Stimulated activated CD4-positive, alpha-beta T cell treated with anti-CD3 and anti-CD28 coated beads, TNF-alpha, amount 100 ng/mL, for 24 hours (primary cell): ENCODE measurements at regions not wholly inside any gene's neighbourhood (a gene's known extent, or its start where the extent isn't known, plus 50 kb on each side); places are given as distances from the start of the nearest gene placed in this dataset.
"Not testable (repeated sequence)": the region's sequence is repeated elsewhere in the genome, so short reads cannot be mapped to it uniquely, and the experiment has no call there.

Source experiments
- DNase-seq, 3 experiments: peaks; one replicate each; pipeline ENCODE4 v3.0.0-alpha.2; 2020; ENCODE audit warnings: low read depth in 3 of 3

DNA sequence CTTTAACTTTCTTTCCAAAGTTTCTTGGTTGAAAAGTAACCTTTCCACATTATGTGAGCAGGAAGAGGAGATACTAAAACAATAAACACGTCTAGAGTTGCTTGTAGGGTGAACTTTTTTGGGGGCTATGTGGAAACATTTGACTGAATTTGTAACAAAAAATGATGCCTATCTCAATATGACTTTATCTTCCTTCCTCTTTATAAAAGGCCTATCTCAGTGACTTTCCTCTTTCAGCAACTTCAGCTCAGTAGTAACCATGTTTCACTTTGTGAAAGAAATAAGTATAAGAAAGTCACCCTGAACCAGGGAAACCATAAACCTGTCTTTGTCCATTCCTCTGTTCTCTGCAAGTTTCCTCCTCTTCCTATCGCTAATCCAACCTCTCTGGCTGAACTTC, 124.7 kb upstream of the TMEM164 start:
- no peak for DNase-seq

- DNase-seq = no peak
Measured at GRCh38 chrX:109879991-109880390, 122.9 kb upstream of the TMEM164 start.

DNA sequence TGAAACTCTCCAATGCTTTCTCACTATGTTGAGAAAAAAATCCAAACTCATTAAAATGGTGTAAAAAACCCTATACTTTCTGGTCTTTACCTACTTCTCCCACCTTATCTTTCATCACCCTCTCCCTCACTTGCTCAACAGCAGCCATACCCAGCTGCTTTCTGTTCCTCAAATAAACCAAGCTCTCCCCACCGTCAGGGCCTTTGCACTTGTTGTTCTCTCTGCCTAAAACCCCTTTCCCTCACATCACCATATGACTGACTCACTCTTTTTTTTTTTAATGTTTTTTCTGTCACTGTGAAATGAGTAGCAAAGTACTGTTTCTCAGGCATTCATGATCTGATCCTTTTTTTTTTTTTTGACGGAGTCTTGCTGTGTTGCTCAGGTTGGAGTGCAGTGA, 122.3 kb upstream of the TMEM164 start:
- DNase-seq = no peak

DNA sequence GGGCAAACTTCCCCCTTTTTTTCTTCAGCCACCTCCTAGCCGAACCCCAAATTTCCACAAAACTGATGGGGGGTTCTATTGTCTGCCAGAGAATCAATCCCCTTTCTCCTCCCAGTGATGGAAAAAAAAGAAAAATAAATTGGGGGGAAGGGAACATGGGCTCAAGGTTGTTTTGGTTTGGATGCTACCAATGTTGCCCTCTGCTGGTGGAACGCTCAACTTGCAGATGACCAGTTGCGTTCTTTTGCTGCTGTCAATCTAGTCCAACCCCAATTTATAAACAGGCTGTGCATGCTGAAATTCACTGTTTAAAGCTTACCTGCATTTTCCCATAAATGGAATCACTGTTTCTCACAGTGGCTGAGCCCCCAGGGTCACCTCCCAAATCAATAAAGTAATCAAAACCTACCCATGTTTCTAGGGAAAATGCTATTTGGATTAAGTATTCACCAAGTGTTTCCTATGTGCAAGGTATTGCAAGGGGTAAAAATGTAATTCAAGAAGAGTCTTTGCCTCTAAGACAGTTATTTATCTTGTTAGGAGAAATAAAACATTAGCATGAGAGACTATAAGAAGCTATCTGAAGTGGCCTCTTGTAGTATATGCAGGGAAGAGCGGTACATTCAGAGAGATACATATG, 116.7 kb upstream of the TMEM164 start:
- peak in 2 of 3 experiments; percentile 0 to 3 for DNase-seq

GRCh38 chrX:109889289-109890006, 113.5 kb upstream of the TMEM164 start:
- no peak for DNase-seq

DNA sequence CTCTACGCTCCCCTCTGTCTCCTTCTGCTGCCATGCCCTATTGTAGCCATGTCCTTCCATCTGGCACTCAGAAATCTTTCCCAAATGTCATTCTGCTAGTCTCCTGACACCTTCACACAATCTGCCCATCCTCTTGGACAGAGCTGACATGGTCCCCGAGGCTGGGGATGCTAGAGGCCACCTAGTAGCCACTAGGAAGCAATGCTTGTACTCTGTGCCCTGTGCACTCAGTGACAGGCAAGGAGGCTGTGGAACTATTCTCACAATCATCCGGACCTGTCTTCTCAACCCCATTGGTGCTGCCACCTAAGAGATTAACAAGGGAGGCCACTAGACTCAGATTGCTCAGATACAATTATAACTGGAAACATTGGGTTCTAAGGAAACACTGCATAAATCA, 112.6 kb upstream of the TMEM164 start:
- DNase-seq = no peak

DNA sequence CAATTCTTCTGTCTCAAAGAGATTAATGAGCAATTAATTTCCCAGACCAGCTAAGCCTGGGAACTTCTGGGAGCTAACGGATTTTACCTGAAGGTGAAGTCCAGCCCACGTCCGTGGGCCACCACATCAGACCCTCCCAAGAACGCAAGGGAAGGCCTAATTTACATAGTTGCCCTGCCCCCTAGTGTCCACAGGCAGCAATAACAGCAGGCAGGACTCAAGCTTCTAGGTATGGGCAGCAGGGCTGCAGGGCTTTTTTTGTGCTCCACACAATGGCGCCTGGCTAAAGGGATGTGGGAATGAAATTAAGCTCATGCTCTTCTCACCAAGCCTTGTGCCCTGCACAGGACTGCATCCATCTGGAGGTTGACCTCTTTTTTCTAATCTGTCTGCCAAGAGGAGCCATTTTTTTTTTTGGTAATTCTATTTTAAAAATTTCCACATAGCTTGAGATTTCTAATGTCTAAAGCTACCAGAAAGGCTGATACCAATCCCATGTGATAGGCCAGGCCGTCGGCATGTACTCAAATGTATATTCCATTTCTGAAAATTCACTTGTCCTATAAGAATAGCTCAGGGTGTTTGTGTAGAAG, 111.9 kb upstream of the TMEM164 start:
- peak; percentile 3 to 21 (median 5) for DNase-seq

DNA sequence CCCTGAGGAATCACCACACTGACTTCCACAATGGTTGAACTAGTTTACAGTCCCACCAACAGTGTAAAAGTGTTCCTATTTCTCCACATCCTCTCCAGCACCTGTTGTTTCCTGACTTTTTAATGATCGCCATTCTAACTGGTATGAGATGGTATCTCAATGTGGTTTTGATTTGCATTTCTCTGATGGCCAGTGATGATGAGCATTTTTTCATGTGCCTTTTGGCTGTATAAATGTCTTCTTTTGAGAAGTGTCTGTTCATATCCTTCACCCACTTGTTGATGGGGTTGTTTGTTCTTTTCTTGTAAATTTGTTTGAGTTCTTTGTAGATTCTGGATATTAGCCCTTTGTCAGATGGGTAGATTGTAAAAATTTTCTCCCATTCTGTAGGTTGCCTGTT, 106.9 kb upstream of the TMEM164 start:
- not testable (repeated sequence) for DNase-seq

DNA sequence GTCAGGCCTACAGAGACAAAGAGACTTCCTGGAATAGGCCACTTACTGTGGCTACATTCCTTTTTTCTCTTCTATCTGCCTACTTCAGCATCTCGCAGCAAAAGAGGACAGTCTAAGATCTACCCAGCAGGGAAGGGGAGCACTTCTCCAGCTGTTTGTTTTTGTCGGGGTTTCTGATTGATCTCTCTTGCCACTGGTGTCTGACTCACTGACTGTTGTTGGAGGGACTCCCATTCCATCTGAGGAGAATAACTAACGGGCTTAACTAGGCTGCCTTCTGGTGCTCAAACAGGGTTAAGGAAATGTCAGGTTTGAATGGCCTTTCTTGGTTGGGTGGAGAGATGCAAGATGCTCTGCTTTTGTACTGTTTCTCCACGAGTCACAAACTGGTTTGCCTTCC, 100.2 kb upstream of the TMEM164 start:
- DNase-seq = no peak

GRCh38 chrX:109911046-109911445, 91.9 kb upstream of the TMEM164 start:
- no peak for DNase-seq

- not testable (repeated sequence) for DNase-seq
Measured at GRCh38 chrX:109912993-109913392, 89.9 kb upstream of the TMEM164 start.

DNA sequence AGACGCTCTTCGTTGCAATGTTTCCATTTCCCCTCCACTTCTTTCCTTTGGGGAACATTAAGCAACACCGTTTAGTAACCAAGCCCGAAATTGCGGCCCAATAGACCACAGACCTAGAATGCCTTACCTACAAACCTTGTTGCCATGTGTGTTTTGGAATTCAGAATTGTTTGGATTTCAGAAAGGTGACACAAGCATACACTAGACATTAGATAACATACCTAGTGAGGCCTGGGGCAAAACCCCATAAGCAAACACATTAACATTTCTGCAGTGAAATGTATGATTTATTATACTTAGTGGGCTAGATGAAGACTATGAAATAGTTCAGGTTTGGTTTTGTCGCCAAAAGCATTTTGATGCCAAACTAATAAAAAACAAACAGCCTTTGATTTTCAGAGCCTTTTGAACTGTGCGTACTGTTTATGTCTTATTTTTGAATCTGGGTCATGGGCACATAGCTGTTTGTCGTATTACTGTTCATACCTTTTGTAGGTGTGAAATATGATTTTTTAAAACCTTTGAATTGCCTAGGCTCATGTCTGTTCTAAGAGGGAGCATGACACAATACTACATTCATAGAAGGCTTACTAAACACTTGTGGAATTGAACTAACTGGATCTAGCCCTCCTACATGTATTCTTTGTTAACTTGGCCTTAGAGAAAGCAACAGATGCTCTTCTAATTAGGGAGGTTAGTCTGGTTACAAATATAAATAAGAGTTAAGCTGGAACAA, 88.6 kb upstream of the TMEM164 start:
- DNase-seq = no peak

- DNase-seq = no peak
Measured at GRCh38 chrX:109918753-109919152, 84.2 kb upstream of the TMEM164 start.

- no peak for DNase-seq
Measured at GRCh38 chrX:109920325-109920724, 82.6 kb upstream of the TMEM164 start.

DNA sequence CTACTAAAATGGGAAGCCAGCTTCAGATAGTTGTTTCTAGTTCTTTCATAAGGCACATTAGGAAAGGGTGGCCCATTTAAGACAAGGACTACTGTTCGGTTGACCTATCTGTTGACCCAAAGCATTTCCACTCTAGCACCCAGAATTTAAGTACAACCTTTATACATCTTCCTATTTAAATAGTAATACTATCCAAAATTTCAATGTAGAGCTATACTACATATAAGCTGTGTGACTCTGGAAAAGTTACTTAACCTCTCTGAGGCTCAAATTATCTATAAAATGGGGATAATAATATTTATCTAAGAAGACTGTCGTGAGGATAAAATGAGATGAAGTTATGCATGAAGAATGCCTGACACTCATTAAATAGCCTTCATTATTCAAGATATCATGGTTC, 82.0 kb upstream of the TMEM164 start:
- no peak for DNase-seq

- no peak for DNase-seq
Measured at GRCh38 chrX:109922190-109922589, 80.7 kb upstream of the TMEM164 start.

DNA sequence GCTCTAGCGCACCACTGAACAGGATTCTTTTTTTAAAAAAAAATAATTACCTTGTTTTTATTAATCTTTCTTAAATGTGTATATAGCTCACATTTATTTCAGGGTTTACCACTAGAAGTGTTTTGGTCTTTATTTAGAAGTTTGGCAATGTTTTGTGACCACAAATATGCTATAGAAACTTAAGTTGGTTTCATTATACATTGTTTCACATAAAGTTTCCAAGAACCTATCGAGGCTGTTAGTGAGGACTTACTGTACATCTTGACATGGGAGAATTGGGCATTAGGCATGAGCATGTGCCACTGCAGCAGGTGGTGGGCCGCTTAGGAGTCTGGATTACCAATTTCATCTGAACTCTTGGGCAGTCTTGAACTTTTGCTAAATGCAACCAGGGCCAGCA, 77.9 kb upstream of the TMEM164 start:
- not testable (repeated sequence) for DNase-seq

GRCh38 chrX:109925656-109926055, 77.3 kb upstream of the TMEM164 start:
- no peak for DNase-seq

DNA sequence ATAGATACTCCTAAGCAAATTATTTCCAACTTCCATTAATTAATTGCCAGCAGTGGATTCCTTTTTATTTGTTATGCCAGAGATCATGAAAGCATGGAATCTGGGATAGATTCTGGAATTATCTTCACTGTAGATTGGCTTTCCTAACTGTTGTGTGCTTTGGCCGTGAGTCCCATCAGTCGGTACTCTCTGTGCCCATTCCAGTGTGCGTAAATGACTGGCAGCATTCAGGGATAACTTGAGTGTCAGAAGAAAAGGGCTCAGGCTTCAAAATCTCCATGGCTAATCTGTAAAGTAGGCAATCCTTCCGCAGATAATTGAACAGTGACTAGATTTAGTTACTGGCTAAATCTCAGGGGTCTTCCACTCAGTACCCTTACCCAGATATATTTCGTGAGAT, 76.8 kb upstream of the TMEM164 start:
- DNase-seq = no peak

DNA sequence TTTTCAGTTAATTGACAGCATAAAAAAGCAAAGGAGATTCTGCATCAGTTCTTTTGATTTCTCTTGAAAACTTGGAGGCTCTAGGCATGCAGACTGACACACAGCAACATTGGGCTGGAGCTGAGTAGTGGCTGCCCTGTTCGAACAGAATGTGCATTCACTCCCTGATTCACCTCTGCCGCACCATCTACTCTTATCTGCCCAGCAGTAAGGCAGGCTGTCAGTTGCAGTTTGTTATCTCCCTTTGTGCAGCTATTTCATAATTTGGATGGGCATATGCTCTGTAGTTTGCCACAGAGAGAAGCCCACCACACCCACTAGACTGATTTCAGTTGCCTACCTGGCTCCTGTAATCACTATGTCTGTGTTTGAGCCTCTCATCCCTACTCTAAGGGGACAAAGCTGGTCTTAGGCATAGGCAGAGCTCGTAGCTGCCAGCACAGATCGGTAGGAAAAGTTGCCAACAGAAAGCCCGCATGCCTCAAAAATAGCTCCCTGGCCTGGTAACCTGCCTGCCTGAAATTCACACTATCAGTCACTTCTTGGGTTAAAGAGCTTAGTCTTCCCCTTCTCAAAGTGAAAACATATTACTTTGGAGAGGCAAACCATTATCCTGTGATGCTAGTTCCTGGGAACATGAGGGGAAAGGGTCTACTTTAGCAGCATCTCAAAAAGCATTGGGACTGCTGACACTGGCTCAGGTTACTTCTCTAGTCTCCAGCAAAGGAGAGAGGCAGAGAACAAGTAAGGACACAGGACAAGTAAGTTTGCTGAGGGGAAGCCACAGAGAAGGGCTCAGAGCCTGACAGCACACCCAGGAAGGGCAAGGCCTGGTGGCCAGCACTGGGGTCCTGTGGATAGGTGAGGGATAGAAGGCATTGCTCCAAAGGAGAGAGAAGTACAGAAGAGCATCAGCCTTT, 75.9 kb upstream of the TMEM164 start:
- no peak for DNase-seq

DNA sequence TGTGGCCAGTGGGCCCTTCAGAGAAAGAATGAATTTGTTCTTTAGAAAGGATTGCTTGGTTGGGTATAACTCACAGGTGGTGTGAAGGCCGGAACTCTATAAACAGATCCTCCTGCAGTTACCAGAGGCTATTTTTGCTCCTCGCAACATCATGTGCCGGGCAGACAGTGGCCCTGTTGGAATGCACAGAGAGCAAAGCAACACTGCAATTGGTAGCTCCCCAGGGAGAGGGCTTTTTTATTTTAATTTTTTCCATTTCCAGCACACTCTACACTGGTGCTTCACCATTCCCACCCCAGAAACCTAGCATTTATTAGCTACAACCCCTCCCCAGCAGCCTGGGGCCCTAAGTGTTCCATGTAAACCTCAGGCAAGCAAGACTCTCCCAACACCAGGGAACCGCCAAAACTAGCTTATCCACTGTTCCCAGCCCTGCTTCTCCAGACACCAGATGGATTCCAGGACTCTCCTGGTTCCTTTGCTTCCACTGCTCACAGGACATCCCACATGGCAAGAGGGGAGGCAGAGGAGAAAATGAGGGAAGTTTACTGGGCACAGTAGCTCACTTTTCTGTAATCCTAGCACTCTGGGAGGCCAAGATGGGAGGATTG, 75.1 kb upstream of the TMEM164 start:
- no peak for DNase-seq
